Lower leg skin (tissue), 4 donors: ENCODE measurements at regions not wholly inside any gene's neighbourhood (a gene's known extent, or its start where the extent isn't known, plus 50 kb on each side); places are given as distances from the start of the nearest gene placed in this dataset.

Source experiments
- DNase-seq, 2 donors: peaks; one replicate each; pipeline ENCODE4 v3.0.0-alpha.2; 2019; ENCODE audit warnings: low spot score in 2 of 2
- H3K4me3 ChIP-seq: fragments of 200-600 bp; sonication (generic); 2 replicates; pipeline ENCODE4 v1.5.1; 2017; ENCODE audit warnings: mild to moderate bottlenecking, low read depth; ENCODE audit not compliant: poor library complexity, severe bottlenecking
- POLR2A ChIP-seq, 2 donors: fragments of 450-650 bp; IDR thresholded peaks; one replicate each; pipeline ENCODE4 v1.6.1; 2016 to 2017; ENCODE audit warnings: antibody characterized with exemption in 2 of 2, mild to moderate bottlenecking in 1 of 2, moderate library complexity in 1 of 2
- WGBS, 2 donors: methylation state at CpG; one replicate each; pipeline ENCODE4 v1.1.5; 2018; 5-methylcytosine and 5-hydroxymethylcytosine counted together
- intact Hi-C: fragments of 100-400 bp; cut with DNase I; formaldehyde crosslinking; loops from one replicate; pipeline ENCODE4 v1.15.0; 2023; ENCODE audit warnings: low total_unique reads
- TF ChIP-seq, protein P1 (sequence below), 3 donors: fragments of 450-650 bp; IDR thresholded peaks; one replicate each; pipeline ENCODE4 v1.5.1; 2016; ENCODE audit warnings: antibody characterized with exemption in 3 of 3, mild to moderate bottlenecking in 3 of 3, moderate library complexity in 2 of 3

DNA sequence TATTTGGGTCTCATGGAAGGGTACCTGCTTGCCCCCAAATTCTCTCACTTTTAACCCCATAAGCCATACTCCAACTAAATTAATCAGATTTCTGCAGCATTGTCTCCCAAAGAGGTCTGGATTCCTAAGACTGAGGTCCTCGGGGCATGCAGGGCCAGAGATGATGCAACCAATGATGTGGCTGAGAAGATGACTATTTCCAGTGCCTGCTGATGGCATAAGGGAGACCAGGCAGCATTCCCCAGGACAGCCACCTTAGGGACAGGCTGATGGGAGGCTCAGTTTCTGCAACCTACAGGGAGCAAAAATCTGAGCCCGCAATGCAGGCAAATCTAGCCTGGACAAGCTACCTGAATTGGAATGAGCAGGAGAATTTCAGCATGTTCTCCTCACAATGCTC lies 76.8 kb upstream of the ASIC2 start:
- H3K4me3 ChIP-seq: no peak overlapping the region
- intact Hi-C loops: no loop called here
- DNase-seq: no peak
- TF ChIP-seq, protein P1, sequence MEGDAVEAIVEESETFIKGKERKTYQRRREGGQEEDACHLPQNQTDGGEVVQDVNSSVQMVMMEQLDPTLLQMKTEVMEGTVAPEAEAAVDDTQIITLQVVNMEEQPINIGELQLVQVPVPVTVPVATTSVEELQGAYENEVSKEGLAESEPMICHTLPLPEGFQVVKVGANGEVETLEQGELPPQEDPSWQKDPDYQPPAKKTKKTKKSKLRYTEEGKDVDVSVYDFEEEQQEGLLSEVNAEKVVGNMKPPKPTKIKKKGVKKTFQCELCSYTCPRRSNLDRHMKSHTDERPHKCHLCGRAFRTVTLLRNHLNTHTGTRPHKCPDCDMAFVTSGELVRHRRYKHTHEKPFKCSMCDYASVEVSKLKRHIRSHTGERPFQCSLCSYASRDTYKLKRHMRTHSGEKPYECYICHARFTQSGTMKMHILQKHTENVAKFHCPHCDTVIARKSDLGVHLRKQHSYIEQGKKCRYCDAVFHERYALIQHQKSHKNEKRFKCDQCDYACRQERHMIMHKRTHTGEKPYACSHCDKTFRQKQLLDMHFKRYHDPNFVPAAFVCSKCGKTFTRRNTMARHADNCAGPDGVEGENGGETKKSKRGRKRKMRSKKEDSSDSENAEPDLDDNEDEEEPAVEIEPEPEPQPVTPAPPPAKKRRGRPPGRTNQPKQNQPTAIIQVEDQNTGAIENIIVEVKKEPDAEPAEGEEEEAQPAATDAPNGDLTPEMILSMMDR (IDR thresholded peaks at IDR 0.05): no peak
- TF ChIP-seq POLR2A (IDR thresholded peaks at IDR 0.05): no peak
- WGBS, 2 donors: 67 to 76% methylated on average over 2 of the region's 2 CpGs

DNA sequence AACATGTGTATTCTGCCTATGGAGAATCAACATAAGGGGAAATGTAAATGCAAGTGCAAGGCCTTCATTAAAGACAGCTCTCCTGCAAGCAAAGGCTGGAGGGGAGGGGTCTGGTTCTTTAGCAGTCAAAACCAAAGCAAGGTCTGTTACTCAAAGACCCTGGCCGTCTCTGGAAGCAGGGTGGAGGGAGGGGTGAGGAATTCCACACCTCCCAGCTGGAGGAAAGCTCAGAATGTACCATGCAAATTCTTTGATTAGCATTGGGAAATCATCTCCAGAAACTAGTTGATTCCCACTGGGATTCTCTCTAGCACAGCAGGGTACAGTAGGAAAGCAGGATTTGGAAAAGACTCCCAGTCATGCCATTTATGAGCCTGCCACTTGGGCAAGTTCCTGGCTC lies 77.3 kb upstream of the ASIC2 start:
- TF ChIP-seq, protein P1 (IDR thresholded peaks at IDR 0.05): no peak
- no peak for TF ChIP-seq POLR2A (IDR thresholded peaks at IDR 0.05)
- no peak for DNase-seq
- intact Hi-C loops: no loop called here
- WGBS, 2 donors: 68 to 71% methylated on average over 1 of the region's 1 CpG
- H3K4me3 ChIP-seq: no peak overlapping the region

GRCh38 chr17:33371377-33371776 lies 78.3 kb upstream of the ASIC2 start:
- no peak for DNase-seq
- WGBS, 2 donors: 56 to 65% methylated on average over 3 of the region's 3 CpGs
- no peak for TF ChIP-seq POLR2A (IDR thresholded peaks at IDR 0.05)
- TF ChIP-seq, protein P1 (IDR thresholded peaks at IDR 0.05): no peak
- no peak overlapping the region for H3K4me3 ChIP-seq
- intact Hi-C loops: no loop called here

- WGBS, 2 donors: 74 to 91% methylated on average over 1 of the region's 1 CpG
- no peak for DNase-seq
- TF ChIP-seq, protein P1 (IDR thresholded peaks at IDR 0.05): no peak
- no peak for TF ChIP-seq POLR2A (IDR thresholded peaks at IDR 0.05)
- intact Hi-C loops: no loop called here
- H3K4me3 ChIP-seq: no peak overlapping the region
Observed at GRCh38 chr17:33373273-33373672, 80.2 kb upstream of the ASIC2 start.

- no peak overlapping the region for H3K4me3 ChIP-seq
- DNase-seq: no peak
- intact Hi-C loops: no loop called here
- TF ChIP-seq POLR2A (IDR thresholded peaks at IDR 0.05): no peak
- TF ChIP-seq, protein P1 (IDR thresholded peaks at IDR 0.05): no peak
- WGBS, 2 donors: 67 to 77% methylated on average over 5 of the region's 5 CpGs
Observed at GRCh38 chr17:33375103-33375502, 82.0 kb upstream of the ASIC2 start.

DNA sequence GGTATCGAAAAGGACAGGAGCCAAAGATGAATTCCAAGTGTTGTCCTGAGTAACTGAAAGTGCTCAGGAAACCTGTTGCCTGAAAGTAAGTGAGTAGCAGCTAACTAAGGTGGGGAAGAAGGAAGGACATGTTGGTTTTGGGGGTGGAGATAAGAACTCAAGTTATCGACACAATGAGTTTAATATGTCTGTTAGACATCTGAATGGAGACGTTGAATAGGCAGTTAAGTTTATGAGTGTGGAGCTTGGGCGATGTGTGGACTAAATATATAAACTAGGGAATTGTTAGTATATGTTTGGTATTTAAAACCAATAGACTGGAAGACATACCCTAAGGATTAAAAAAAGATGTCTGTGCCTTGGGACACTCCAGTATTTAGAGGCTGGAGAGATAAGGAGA lies 82.7 kb upstream of the ASIC2 start:
- H3K4me3 ChIP-seq: no peak overlapping the region
- 73 to 79% methylated on average over 4 of the region's 4 CpGs for WGBS, 2 donors
- TF ChIP-seq, protein P1 (IDR thresholded peaks at IDR 0.05): no peak
- no peak for TF ChIP-seq POLR2A (IDR thresholded peaks at IDR 0.05)
- intact Hi-C loops: no loop called here
- no peak for DNase-seq
